ENCODE measurements at regions not wholly inside any gene's neighbourhood (a gene's known extent, or its start where the extent isn't known, plus 50 kb on each side); places are given as distances from the start of the nearest gene placed in this dataset.

- DNase-seq (ENCODE audit: extremely low spot score, insufficient read length, low read depth) = no peak
- no peak for FAIRE-seq
Measured at GRCh38 chr20:59525500-59526241, 78.7 kb upstream of the PHACTR3 start.

- FAIRE-seq (no peak), DNase-seq (ENCODE audit: extremely low spot score, insufficient read length, low read depth) (no peak)
Measured at GRCh38 chr20:59526242-59527225, 77.8 kb upstream of the PHACTR3 start.

DNA sequence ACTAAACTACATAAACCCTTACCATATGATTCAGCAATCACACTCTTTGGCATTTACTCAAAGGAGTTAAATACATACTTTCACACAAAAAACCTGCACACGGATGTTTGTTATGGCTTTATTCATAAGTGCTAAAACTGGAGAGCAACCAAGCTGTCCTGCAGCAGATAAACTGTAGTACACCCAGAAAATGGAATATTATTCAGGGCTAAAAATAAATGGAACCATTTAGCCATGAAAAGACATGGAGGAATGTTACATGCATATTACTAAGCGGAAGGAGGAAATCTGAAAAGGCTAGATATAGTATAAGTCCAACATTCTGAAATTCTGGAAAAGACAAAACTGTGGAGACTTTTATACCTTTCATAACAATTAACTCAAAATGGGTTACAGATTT, 73.6 kb upstream of the PHACTR3 start:
- no peak for FAIRE-seq

GRCh38 chr20:59537991-59538390, 66.3 kb upstream of the PHACTR3 start:
- FAIRE-seq = no peak
- no peak for DNase-seq (ENCODE audit: extremely low spot score, insufficient read length, low read depth)

More for the DNA sequence above, 73.6 kb upstream of the PHACTR3 start:
- no peak for DNase-seq (ENCODE audit: extremely low spot score, insufficient read length, low read depth)

GRCh38 chr20:59547596-59547995, 56.7 kb upstream of the PHACTR3 start:
- FAIRE-seq = no peak
- no peak for DNase-seq (ENCODE audit: extremely low spot score, insufficient read length, low read depth)
